ENCODE measurements at regions not wholly inside any gene's neighbourhood (a gene's known extent, or its start where the extent isn't known, plus 50 kb on each side); places are given as distances from the start of the nearest gene placed in this dataset.

DNA sequence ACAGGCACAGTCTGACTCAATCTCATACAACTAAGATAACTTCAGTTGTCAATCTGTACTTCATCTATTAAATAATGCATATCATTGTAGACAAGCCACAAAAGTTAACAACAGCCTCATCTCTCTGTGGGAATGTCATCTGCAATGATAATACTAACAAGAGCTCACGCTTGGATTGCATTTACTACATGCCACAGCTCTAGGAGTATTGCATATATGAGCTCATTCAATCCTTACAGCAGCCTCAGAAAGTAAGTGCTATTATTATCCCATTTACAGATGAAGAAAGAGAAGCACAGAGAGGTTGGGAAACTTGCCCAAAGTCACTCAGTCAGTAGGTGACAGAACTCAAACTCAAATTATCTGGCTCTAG lies 105.7 kb upstream of the GUCA2B start (continued):
- TF ChIP-seq, protein P1, sequence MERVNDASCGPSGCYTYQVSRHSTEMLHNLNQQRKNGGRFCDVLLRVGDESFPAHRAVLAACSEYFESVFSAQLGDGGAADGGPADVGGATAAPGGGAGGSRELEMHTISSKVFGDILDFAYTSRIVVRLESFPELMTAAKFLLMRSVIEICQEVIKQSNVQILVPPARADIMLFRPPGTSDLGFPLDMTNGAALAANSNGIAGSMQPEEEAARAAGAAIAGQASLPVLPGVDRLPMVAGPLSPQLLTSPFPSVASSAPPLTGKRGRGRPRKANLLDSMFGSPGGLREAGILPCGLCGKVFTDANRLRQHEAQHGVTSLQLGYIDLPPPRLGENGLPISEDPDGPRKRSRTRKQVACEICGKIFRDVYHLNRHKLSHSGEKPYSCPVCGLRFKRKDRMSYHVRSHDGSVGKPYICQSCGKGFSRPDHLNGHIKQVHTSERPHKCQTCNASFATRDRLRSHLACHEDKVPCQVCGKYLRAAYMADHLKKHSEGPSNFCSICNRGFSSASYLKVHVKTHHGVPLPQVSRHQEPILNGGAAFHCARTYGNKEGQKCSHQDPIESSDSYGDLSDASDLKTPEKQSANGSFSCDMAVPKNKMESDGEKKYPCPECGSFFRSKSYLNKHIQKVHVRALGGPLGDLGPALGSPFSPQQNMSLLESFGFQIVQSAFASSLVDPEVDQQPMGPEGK (CRISPR knock-in tag; IDR thresholded peaks at IDR 0.05; ENCODE audit: borderline replicate concordance): no peak
- no peak for TF ChIP-seq ESRRG (CRISPR knock-in tag; IDR thresholded peaks at IDR 0.05)
- TF ChIP-seq RARB (CRISPR knock-in tag; IDR thresholded peaks at IDR 0.05): no peak

DNA sequence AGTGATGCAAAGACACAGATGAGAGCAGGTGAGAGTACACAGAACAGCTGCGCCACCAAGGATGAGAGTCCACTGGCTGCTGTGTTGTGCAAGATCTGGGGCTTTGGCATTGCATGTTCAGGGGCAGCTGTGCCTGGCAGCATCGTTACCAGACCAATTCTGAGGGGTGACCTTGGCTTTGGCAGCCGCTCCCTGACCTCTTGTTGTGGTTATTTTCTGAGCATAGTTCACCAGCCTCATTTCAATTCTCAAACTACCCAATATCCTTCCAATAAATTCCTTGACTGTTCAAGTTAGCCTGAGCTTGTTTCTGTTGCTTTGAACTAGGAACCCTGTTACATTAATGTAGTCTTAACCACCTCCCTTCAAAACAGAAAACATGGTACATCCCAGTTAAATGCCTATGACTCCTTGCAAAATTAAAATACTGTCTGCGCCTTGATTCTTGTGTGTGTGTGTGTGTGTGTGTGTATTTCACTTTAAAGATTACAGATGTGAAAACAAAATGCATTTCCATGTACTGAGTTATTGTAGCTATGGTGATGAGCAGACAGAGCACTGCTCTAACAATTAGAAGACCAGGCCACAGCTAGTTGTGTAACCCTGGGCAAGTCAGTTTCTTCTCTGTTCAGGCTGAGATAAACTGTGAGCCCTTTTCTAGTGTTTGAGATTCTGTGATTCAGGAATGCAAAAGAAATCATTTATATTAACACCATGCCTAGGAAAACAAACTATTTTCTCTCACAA lies 106.3 kb upstream of the GUCA2B start:
- no peak for TF ChIP-seq ZNF70 (CRISPR knock-in tag; IDR thresholded peaks at IDR 0.05)
- no peak for ATAC-seq

DNA sequence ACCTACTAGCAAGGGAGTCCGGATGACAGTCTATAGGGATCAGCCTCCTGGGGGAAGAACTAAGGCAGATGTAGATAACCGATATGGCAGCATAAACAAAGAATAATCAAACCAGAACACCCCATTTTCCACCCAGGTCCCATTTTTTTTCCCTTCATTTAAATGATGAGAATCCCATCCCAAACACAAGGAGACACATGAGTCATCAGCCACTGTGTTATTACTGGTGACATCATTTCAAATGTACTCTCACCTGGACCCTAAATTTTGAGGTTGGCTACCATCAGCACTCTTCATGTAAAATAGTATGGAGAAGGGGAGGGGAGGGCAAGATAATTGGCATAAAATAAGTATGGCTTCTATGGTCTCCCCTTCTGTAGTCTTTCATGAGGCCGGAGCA lies 108.9 kb upstream of the GUCA2B start:
- no peak for ATAC-seq
- TF ChIP-seq ZFP30 (CRISPR knock-in tag; IDR thresholded peaks at IDR 0.05) (no peak), ZNF70 (CRISPR knock-in tag; IDR thresholded peaks at IDR 0.05) (no peak), SNAI2 (CRISPR knock-in tag; IDR thresholded peaks at IDR 0.05) (no peak)
- TF ChIP-seq, protein P2, sequence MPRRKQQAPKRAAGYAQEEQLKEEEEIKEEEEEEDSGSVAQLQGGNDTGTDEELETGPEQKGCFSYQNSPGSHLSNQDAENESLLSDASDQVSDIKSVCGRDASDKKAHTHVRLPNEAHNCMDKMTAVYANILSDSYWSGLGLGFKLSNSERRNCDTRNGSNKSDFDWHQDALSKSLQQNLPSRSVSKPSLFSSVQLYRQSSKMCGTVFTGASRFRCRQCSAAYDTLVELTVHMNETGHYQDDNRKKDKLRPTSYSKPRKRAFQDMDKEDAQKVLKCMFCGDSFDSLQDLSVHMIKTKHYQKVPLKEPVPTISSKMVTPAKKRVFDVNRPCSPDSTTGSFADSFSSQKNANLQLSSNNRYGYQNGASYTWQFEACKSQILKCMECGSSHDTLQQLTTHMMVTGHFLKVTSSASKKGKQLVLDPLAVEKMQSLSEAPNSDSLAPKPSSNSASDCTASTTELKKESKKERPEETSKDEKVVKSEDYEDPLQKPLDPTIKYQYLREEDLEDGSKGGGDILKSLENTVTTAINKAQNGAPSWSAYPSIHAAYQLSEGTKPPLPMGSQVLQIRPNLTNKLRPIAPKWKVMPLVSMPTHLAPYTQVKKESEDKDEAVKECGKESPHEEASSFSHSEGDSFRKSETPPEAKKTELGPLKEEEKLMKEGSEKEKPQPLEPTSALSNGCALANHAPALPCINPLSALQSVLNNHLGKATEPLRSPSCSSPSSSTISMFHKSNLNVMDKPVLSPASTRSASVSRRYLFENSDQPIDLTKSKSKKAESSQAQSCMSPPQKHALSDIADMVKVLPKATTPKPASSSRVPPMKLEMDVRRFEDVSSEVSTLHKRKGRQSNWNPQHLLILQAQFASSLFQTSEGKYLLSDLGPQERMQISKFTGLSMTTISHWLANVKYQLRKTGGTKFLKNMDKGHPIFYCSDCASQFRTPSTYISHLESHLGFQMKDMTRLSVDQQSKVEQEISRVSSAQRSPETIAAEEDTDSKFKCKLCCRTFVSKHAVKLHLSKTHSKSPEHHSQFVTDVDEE (CRISPR knock-in tag; IDR thresholded peaks at IDR 0.05): no peak
- TF ChIP-seq, protein P1 (CRISPR knock-in tag; IDR thresholded peaks at IDR 0.05; ENCODE audit: borderline replicate concordance): no peak

DNA sequence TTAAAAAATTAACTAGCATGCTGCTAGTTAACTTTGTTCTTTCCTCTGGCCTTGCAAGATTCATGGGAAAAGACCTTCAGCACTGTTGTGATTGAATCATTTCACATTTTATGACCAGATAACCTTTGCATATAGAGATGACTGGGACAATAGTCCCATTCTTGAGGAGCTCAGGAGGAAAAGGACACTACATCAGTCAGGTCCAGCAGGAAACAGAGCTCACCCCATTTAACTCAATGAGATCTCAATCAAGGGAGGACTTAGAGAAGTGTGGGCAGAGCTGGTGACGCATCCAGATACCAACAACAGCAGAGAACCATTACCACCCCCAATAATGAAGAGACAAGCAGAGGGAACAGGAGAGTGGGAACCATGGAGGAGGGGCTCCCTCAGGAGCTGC lies 109.4 kb upstream of the GUCA2B start:
- ATAC-seq: no peak
- no peak for TF ChIP-seq BACH2 (CRISPR knock-in tag; IDR thresholded peaks at IDR 0.05; ENCODE audit: borderline replicate concordance)
- TF ChIP-seq OSR1 (CRISPR knock-in tag; IDR thresholded peaks at IDR 0.05): no peak
- no peak for TF ChIP-seq GLIS3 (CRISPR knock-in tag; IDR thresholded peaks at IDR 0.05)
- TF ChIP-seq, protein P3, sequence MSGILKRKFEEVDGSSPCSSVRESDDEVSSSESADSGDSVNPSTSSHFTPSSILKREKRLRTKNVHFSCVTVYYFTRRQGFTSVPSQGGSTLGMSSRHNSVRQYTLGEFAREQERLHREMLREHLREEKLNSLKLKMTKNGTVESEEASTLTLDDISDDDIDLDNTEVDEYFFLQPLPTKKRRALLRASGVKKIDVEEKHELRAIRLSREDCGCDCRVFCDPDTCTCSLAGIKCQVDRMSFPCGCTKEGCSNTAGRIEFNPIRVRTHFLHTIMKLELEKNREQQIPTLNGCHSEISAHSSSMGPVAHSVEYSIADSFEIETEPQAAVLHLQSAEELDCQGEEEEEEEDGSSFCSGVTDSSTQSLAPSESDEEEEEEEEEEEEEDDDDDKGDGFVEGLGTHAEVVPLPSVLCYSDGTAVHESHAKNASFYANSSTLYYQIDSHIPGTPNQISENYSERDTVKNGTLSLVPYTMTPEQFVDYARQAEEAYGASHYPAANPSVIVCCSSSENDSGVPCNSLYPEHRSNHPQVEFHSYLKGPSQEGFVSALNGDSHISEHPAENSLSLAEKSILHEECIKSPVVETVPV (CRISPR knock-in tag; IDR thresholded peaks at IDR 0.05): no peak
- no peak for TF ChIP-seq SNAI2 (CRISPR knock-in tag; IDR thresholded peaks at IDR 0.05)
- TF ChIP-seq, protein P4, sequence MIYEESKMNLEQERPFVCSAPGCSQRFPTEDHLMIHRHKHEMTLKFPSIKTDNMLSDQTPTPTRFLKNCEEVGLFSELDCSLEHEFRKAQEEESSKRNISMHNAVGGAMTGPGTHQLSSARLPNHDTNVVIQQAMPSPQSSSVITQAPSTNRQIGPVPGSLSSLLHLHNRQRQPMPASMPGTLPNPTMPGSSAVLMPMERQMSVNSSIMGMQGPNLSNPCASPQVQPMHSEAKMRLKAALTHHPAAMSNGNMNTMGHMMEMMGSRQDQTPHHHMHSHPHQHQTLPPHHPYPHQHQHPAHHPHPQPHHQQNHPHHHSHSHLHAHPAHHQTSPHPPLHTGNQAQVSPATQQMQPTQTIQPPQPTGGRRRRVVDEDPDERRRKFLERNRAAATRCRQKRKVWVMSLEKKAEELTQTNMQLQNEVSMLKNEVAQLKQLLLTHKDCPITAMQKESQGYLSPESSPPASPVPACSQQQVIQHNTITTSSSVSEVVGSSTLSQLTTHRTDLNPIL (CRISPR knock-in tag; IDR thresholded peaks at IDR 0.05; ENCODE audit: low read depth): no peak

DNA sequence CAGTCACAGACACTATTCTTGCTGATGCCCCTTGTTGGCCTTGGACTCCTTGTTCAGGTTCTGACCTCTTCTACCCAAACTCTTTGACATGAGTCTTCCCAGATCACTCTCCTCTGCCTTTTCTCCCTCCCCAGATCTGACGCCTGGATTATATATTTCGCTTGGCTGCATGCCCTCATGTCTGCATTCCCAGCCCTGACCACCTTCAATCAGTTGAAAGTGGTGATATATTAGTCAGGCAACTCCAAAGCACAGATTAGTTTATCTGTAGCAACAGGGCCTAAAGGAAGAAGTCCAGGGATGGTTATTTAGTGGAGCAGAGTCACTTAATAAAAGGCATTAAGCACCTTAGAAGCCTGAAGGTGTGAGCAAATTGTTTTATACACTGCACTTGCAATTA lies 110.0 kb upstream of the GUCA2B start:
- no peak for ATAC-seq
- TF ChIP-seq, protein P2 (CRISPR knock-in tag; IDR thresholded peaks at IDR 0.05): 0 out of 2 replicates have a peak, but pooled peaks have one; percentile 29
- no peak for TF ChIP-seq ISL1 (CRISPR knock-in tag; IDR thresholded peaks at IDR 0.05)
- TF ChIP-seq ZNF8 (CRISPR knock-in tag; IDR thresholded peaks at IDR 0.05): no peak
- TF ChIP-seq ESRRG (CRISPR knock-in tag; IDR thresholded peaks at IDR 0.05): no peak

Data from SK-N-SH treated with all-trans-retinoic acid at 6 μM for 48 hours (cell line).